K562 (cell line): ENCODE measurements at regions not wholly inside any gene's neighbourhood (a gene's known extent, or its start where the extent isn't known, plus 50 kb on each side); places are given as distances from the start of the nearest gene placed in this dataset.

Experiments
- JUND ChIP-seq, 2 experiments: IDR thresholded peaks; 2 replicates in 1 of 2; 3 replicates in 1 of 2; pipeline ENCODE4 v1.6.1; 2011; ENCODE audit warnings: borderline replicate concordance in 2 of 2, low read depth in 2 of 2, low read length in 2 of 2, improper control_type of control experiment in 1 of 2, missing biosample characterization in 1 of 2, missing genetic modification characterization in 1 of 2, missing genetic modification reagents in 1 of 2
- KLF16 ChIP-seq: IDR thresholded peaks from 2 replicates; pipeline ENCODE4 v1.6.1; 2016; ENCODE audit warnings: antibody characterized with exemption
- LCOR ChIP-seq: sonication (generic); formaldehyde crosslinking; IDR thresholded peaks from 2 replicates; pipeline ENCODE4 v1.8.0; 2022; ENCODE audit warnings: mild to moderate bottlenecking, missing genetic modification reagents
- MECOM ChIP-seq: fragments of 250-450 bp; sonication (Bioruptor Pico); IDR thresholded peaks from 2 replicates; pipeline ENCODE4 v1.8.0; 2022; ENCODE audit warnings: inconsistent platforms
- MTA1 ChIP-seq: fragments of 450-650 bp; IDR thresholded peaks from 2 replicates; pipeline ENCODE4 v1.6.1; 2017; ENCODE audit warnings: borderline replicate concordance
- MXI1 ChIP-seq: IDR thresholded peaks from 2 replicates; pipeline ENCODE4 v1.6.1; 2011; ENCODE audit warnings: low read depth, mild to moderate bottlenecking, improper control_type of control experiment, low read length
- RBBP5 ChIP-seq: fragments of 200-600 bp; sonication (generic); IDR thresholded peaks from 2 replicates; pipeline ENCODE4 v1.6.1; 2012; ENCODE audit warnings: borderline replicate concordance, mild to moderate bottlenecking, low read length, control low read depth, inconsistent platforms; ENCODE audit not compliant: insufficient read depth, poor library complexity, severe bottlenecking
- TCFL5 ChIP-seq: fragments of 250-450 bp; sonication (Bioruptor Pico); conservative IDR thresholded peaks from 2 replicates; pipeline ENCODE4 v1.6.1; 2021; ENCODE audit warnings: mild to moderate bottlenecking, moderate library complexity, matching md5 sums
- ZC3H8 ChIP-seq: fragments of 450-650 bp; IDR thresholded peaks from 2 replicates; pipeline ENCODE4 v1.6.1; 2017
- ZFP36 ChIP-seq: fragments of 150-350 bp; IDR thresholded peaks from 2 replicates; pipeline ENCODE4 v1.6.1; 2018; ENCODE audit warnings: low read length, low read depth; ENCODE audit not compliant: partially characterized antibody
- ZNF41 ChIP-seq: fragments of 250-450 bp; sonication (Bioruptor Pico); conservative IDR thresholded peaks from 2 replicates; pipeline ENCODE4 v1.4.0; 2020; ENCODE audit warnings: mild to moderate bottlenecking
- TF ChIP-seq, protein P1 (sequence below): IDR thresholded peaks from 2 replicates; pipeline ENCODE4 v1.6.1; 2011; ENCODE audit warnings: borderline replicate concordance, low read depth, mild to moderate bottlenecking, moderate library complexity, low read length; ENCODE audit not compliant: insufficient read depth, poor library complexity, severe bottlenecking
- TF ChIP-seq, protein P2 (sequence below): sonication (generic); formaldehyde crosslinking; IDR thresholded peaks from 2 replicates; pipeline ENCODE4 v1.8.0; 2022; ENCODE audit warnings: mild to moderate bottlenecking, low read depth, missing genetic modification reagents
- TF ChIP-seq, protein P3 (sequence below): IDR thresholded peaks from 3 replicates; pipeline ENCODE4 v1.6.1; 2011; ENCODE audit warnings: borderline replicate concordance, mild to moderate bottlenecking; ENCODE audit not compliant: insufficient read length, insufficient read depth
- TF ChIP-seq, protein P4 (sequence below): fragments of 250-450 bp; sonication (Bioruptor Pico); IDR thresholded peaks from 2 replicates; pipeline ENCODE4 v1.9.0; 2021; ENCODE audit warnings: mild to moderate bottlenecking, inconsistent platforms
- TF ChIP-seq, protein P5 (sequence below): fragments of 200-800 bp; sonication (Bioruptor generic); IDR thresholded peaks from 2 replicates; pipeline ENCODE4 v1.6.1; 2017; ENCODE audit warnings: missing genetic modification characterization, missing compliant biosample characterization

DNA sequence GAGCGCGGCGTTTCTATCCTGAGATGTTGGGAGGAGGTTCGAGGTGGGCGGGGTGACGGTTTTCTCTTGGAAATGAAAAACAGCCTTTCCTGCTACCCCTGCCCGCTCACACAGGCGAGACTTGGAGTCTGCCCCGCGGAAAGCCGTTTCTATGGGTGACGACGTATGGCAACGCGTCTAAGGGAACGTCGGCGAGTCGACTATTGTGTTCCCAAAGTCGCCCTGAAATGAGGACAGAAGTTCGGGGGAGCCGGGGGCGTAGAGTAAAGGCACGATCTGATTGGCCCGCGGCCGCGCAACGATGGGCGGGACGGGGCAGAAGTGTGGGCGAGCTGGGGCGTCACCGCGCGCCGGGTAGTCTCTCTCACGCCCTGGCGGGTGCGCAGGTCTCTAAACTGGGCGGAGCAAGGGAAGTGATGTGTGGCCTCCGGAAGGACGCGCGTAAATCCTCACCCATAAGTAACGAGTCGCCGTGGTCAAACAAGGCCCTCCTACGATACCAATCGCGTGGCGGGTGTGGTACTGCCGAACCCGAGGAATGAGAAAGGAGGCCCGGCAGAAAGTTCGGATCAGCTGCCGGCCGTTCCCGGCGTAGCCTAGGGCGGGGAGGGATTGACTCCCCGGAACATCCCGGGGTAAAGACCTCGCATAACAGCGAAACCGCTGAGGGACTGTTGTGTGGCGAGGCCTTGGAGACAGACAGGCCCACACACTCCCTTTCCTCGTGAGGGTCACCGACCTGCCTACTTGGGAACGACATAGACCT lies 89.6 kb downstream of the FAM161A start (continued):
- TF ChIP-seq, protein P1, sequence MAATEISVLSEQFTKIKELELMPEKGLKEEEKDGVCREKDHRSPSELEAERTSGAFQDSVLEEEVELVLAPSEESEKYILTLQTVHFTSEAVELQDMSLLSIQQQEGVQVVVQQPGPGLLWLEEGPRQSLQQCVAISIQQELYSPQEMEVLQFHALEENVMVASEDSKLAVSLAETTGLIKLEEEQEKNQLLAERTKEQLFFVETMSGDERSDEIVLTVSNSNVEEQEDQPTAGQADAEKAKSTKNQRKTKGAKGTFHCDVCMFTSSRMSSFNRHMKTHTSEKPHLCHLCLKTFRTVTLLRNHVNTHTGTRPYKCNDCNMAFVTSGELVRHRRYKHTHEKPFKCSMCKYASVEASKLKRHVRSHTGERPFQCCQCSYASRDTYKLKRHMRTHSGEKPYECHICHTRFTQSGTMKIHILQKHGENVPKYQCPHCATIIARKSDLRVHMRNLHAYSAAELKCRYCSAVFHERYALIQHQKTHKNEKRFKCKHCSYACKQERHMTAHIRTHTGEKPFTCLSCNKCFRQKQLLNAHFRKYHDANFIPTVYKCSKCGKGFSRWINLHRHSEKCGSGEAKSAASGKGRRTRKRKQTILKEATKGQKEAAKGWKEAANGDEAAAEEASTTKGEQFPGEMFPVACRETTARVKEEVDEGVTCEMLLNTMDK = peak; percentile 3
- TF ChIP-seq LCOR (CRISPR knock-in tag) = no peak; the same call in none of the 2 replicates
- TF ChIP-seq MECOM (CRISPR knock-in tag) = 0 out of 2 replicates have a peak, but pooled peaks have one; percentile 57
- peak; percentile 28 for TF ChIP-seq JUND (IDR thresholded peaks at IDR 0.05; ENCODE audit: borderline replicate concordance, low read depth, low read length)
- TF ChIP-seq JUND (tag; IDR thresholded peaks at IDR 0.05; ENCODE audit: borderline replicate concordance, low read depth, low read length) = no peak; the same call in 2 of the 3 replicates
- TF ChIP-seq, protein P2, sequence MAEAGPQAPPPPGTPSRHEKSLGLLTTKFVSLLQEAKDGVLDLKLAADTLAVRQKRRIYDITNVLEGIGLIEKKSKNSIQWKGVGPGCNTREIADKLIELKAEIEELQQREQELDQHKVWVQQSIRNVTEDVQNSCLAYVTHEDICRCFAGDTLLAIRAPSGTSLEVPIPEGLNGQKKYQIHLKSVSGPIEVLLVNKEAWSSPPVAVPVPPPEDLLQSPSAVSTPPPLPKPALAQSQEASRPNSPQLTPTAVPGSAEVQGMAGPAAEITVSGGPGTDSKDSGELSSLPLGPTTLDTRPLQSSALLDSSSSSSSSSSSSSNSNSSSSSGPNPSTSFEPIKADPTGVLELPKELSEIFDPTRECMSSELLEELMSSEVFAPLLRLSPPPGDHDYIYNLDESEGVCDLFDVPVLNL (CRISPR knock-in tag) = no peak
- TF ChIP-seq RBBP5 = peak; percentile 67
- 0 out of 2 replicates have a peak, but pooled peaks have one; percentile 5 for TF ChIP-seq KLF16
- peak; percentile 54; the same call in 1 of the 2 replicates for TF ChIP-seq MXI1
- TF ChIP-seq TCFL5 = 0 out of 2 replicates have a peak, but pooled peaks have one; percentile 21
- peak; percentile 4 for TF ChIP-seq ZFP36
- peak; percentile 77; the same call in 1 of the 2 replicates for TF ChIP-seq ZC3H8
- TF ChIP-seq, protein P3, sequence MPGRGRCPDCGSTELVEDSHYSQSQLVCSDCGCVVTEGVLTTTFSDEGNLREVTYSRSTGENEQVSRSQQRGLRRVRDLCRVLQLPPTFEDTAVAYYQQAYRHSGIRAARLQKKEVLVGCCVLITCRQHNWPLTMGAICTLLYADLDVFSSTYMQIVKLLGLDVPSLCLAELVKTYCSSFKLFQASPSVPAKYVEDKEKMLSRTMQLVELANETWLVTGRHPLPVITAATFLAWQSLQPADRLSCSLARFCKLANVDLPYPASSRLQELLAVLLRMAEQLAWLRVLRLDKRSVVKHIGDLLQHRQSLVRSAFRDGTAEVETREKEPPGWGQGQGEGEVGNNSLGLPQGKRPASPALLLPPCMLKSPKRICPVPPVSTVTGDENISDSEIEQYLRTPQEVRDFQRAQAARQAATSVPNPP = no peak
- TF ChIP-seq MTA1 = peak; percentile 98
- TF ChIP-seq, protein P4, sequence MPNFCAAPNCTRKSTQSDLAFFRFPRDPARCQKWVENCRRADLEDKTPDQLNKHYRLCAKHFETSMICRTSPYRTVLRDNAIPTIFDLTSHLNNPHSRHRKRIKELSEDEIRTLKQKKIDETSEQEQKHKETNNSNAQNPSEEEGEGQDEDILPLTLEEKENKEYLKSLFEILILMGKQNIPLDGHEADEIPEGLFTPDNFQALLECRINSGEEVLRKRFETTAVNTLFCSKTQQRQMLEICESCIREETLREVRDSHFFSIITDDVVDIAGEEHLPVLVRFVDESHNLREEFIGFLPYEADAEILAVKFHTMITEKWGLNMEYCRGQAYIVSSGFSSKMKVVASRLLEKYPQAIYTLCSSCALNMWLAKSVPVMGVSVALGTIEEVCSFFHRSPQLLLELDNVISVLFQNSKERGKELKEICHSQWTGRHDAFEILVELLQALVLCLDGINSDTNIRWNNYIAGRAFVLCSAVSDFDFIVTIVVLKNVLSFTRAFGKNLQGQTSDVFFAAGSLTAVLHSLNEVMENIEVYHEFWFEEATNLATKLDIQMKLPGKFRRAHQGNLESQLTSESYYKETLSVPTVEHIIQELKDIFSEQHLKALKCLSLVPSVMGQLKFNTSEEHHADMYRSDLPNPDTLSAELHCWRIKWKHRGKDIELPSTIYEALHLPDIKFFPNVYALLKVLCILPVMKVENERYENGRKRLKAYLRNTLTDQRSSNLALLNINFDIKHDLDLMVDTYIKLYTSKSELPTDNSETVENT (CRISPR knock-in tag) = 0 out of 2 replicates have a peak, but pooled peaks have one; percentile 29
- TF ChIP-seq, protein P5, sequence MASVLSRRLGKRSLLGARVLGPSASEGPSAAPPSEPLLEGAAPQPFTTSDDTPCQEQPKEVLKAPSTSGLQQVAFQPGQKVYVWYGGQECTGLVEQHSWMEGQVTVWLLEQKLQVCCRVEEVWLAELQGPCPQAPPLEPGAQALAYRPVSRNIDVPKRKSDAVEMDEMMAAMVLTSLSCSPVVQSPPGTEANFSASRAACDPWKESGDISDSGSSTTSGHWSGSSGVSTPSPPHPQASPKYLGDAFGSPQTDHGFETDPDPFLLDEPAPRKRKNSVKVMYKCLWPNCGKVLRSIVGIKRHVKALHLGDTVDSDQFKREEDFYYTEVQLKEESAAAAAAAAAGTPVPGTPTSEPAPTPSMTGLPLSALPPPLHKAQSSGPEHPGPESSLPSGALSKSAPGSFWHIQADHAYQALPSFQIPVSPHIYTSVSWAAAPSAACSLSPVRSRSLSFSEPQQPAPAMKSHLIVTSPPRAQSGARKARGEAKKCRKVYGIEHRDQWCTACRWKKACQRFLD = no peak; the same call in 1 of the 2 replicates
- TF ChIP-seq ZNF41 (CRISPR knock-in tag) = 0 out of 2 replicates have a peak, but pooled peaks have one; percentile 41
